ENCODE measurements at regions not wholly inside any gene's neighbourhood (a gene's known extent, or its start where the extent isn't known, plus 50 kb on each side); places are given as distances from the start of the nearest gene placed in this dataset.

DNA sequence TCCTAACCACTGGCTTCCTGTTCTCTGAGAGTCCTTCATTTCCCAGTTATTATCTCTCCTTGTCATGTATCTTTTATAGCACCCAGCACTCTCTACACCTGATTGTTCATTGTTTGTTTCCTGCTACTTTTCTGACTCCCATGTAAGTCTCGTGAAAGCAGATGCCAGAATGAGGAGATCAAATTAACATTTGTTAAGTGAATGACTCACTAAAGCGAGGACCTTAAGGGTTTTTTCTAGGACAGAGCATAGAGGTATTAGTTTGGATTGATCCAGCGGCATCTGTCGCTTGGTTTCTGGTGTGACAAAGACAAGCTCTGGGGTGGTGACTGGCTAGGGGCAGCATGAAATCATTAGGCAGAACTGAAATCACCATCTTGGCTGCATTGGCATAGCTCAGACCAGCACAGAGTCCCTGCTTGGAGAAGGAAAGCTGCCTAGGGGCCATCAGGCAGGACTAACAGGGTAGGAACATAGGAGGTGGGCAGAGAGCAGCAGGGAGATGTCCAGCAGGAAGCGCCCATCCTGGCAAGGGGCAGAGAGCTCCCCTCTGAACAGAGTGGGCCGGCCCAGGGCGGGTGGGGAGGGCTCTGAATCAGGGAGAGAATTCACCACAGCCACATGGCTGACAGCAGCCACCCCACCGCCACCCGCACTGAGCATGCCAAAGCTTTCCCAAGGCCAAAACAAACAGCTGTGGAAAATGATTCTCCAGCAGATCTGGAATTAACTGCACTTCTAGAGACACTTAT lies 97.1 kb upstream of the CEP85L start:
- peak in 1 of 2 donors; percentile 87 for DNase-seq (ENCODE audit: low spot score in 2 of 2)
- intact Hi-C loops (cut with DNase I; ENCODE audit: low total_unique reads) = no loop called here
- 43 to 52% methylated on average over 9 of the region's 9 CpGs for WGBS, 2 donors
- TF ChIP-seq POLR2A (IDR thresholded peaks at IDR 0.05) = no peak
- TF ChIP-seq, protein P1, sequence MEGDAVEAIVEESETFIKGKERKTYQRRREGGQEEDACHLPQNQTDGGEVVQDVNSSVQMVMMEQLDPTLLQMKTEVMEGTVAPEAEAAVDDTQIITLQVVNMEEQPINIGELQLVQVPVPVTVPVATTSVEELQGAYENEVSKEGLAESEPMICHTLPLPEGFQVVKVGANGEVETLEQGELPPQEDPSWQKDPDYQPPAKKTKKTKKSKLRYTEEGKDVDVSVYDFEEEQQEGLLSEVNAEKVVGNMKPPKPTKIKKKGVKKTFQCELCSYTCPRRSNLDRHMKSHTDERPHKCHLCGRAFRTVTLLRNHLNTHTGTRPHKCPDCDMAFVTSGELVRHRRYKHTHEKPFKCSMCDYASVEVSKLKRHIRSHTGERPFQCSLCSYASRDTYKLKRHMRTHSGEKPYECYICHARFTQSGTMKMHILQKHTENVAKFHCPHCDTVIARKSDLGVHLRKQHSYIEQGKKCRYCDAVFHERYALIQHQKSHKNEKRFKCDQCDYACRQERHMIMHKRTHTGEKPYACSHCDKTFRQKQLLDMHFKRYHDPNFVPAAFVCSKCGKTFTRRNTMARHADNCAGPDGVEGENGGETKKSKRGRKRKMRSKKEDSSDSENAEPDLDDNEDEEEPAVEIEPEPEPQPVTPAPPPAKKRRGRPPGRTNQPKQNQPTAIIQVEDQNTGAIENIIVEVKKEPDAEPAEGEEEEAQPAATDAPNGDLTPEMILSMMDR (IDR thresholded peaks at IDR 0.05) = no peak
- H3K4me3 ChIP-seq (ENCODE audit: low read depth, poor library complexity, severe bottlenecking) = no peak overlapping the region

DNA sequence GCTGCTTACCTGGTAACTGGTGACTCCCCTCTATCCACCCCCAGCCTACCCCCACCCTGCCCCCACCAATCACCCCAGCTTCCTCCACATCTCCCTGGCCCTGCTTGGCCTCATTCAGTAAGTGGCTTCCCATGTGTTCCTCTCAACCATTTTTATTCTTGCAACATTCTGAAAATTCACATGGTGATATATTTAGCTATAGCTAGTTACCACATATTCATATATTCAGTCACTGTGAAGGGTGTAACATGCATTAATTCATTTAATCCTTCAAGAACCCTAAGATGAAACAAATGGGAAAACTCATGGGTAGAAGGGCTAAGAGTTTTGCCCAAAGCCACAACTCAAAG lies 95.4 kb upstream of the CEP85L start:
- TF ChIP-seq, protein P1 (IDR thresholded peaks at IDR 0.05) = no peak
- TF ChIP-seq POLR2A (IDR thresholded peaks at IDR 0.05) = no peak
- no peak overlapping the region for H3K4me3 ChIP-seq (ENCODE audit: low read depth, poor library complexity, severe bottlenecking)
- intact Hi-C loops (cut with DNase I; ENCODE audit: low total_unique reads) = no loop called here
- no peak for DNase-seq (ENCODE audit: low spot score in 2 of 2)

DNA sequence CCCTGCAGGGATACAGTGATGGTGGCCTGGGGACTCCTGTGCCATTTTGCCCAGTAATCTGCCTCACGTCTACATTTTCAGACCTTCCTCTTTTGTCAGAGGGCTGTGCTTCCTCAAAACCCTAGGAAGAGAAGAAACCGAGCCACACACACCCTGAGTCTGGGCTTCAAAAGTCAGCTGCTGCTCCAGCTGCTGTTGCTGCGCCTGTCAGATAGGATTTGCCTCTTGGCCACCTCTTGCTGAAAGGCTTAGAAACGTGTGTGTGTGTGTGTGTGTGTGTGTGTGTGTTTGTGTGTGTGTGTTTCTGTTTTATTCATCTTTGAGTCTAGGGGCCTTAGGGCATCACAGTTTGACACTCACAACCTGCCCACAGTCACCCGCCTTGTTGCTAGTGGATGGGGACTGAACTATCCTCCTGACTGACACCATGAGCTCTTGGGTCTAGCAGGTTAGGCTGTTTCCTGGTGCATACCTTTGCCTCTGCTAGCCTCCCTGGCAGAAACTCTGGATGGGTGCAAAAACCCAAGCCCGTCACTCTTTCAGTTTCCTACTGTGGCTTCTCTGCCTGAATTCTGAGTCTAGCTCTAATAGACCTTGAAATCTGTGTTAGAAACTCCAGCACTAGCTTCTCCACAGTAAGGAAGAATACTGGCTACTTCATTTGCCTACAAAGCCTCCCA lies 94.9 kb upstream of the CEP85L start:
- TF ChIP-seq, protein P1 (IDR thresholded peaks at IDR 0.05) = no peak
- DNase-seq (ENCODE audit: low spot score in 2 of 2) = no peak
- 65 to 84% methylated on average over 6 of the region's 6 CpGs for WGBS, 2 donors
- intact Hi-C loops (cut with DNase I; ENCODE audit: low total_unique reads) = no loop called here
- no peak overlapping the region for H3K4me3 ChIP-seq (ENCODE audit: low read depth, poor library complexity, severe bottlenecking)

DNA sequence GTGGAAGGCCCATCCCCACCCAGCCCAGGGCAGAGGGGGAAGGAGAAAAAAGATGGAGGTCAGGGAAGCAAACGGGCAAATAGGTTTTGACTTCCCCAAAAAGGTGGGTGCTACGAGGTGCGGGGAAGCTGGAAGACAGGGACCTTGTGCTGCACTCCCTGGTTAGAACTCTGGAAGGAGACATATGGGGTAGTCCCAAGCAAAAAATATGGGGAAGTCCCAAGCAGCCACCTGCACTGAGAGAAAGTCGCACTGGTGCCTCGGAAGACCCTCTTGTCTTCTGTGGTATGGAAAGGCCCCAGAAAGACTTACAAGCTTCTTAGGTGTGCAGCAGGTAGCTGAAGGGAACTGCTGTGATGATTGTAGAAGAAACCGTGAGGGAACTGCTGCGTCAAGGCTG lies 93.8 kb upstream of the CEP85L start:
- TF ChIP-seq, protein P1 (IDR thresholded peaks at IDR 0.05) = no peak
- TF ChIP-seq POLR2A (IDR thresholded peaks at IDR 0.05) = no peak
- WGBS, 2 donors = 90 to 91% methylated on average over 7 of the region's 7 CpGs
- H3K4me3 ChIP-seq (ENCODE audit: low read depth, poor library complexity, severe bottlenecking) = no peak overlapping the region
- no peak for DNase-seq (ENCODE audit: low spot score in 2 of 2)
- intact Hi-C loops (cut with DNase I; ENCODE audit: low total_unique reads) = no loop called here

DNA sequence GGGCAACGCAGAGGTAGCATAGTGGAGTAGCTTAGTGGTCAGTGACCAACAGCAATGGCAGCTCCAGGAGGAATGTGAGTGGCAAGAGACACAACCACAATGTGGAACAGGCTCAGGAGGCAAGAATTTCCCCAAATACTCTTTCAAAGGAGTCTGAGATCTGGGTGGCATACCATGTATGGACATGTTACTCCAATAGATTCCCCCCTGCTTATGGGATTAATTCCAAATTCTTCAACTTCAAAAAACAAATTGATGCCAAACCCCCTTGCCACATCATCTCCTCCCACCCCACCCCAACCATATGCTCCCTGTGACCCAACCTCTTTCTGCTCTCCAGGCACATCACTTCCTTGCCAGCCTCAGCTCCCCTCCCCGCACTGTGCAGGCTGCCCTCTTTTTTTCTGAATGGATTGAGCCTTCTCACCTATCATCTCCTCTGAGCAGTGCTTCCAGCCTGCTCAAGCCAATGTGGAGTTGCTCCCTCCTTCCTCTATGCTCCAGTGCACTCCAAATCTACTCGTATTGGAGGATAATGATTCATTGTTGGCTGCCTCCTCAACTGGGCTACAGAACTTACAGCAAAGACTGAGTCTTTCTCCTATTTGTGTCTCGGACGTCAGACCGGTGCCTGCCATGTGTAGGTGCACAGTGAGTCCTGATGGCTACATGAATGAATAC lies 93.0 kb upstream of the CEP85L start:
- 64% methylated on average over 6 of the region's 6 CpGs for WGBS, 2 donors
- H3K4me3 ChIP-seq (ENCODE audit: low read depth, poor library complexity, severe bottlenecking) = no peak overlapping the region
- no peak for DNase-seq (ENCODE audit: low spot score in 2 of 2)
- intact Hi-C loops (cut with DNase I; ENCODE audit: low total_unique reads) = no loop called here
- no peak for TF ChIP-seq POLR2A (IDR thresholded peaks at IDR 0.05)
- TF ChIP-seq, protein P1 (IDR thresholded peaks at IDR 0.05) = no peak
